KG1 (cell line): ENCODE measurements at regions not wholly inside any gene's neighbourhood (a gene's known extent, or its start where the extent isn't known, plus 50 kb on each side); places are given as distances from the start of the nearest gene placed in this dataset.
"Not testable (repeated sequence)": the region's sequence is repeated elsewhere in the genome, so short reads cannot be mapped to it uniquely, and the experiment has no call there.

Experiments used
- DNase-seq: peaks from one replicate; lab custom pipeline; 2025; lab: John Stamatoyannopoulos, UW

- no peak for DNase-seq
Observed at GRCh38 chr13:86579662-86580061, 780.4 kb upstream of the SLITRK6 start.

GRCh38 chr13:86581706-86582105 is 782.5 kb upstream of the SLITRK6 start:
- DNase-seq: no peak

GRCh38 chr13:86584301-86584700 is 785.1 kb upstream of the SLITRK6 start:
- DNase-seq: no peak

GRCh38 chr13:86585835-86586234 is 786.6 kb upstream of the SLITRK6 start:
- DNase-seq: no peak

- DNase-seq: no peak
Observed at GRCh38 chr13:86591862-86592261, 792.6 kb upstream of the SLITRK6 start.

GRCh38 chr13:86601351-86601750 is 802.1 kb upstream of the SLITRK6 start:
- no peak for DNase-seq

- DNase-seq: no peak
Observed at GRCh38 chr13:86606264-86606663, 807.0 kb upstream of the SLITRK6 start.

GRCh38 chr13:86608701-86609100 is 809.5 kb upstream of the SLITRK6 start:
- no peak for DNase-seq

GRCh38 chr13:86633346-86633745 is 834.1 kb upstream of the SLITRK6 start:
- no peak for DNase-seq

GRCh38 chr13:86651171-86651570 is 852.0 kb upstream of the SLITRK6 start:
- DNase-seq: not testable (repeated sequence)

GRCh38 chr13:86653009-86653408 is 853.8 kb upstream of the SLITRK6 start:
- no peak for DNase-seq

GRCh38 chr13:86655561-86655960 is 856.3 kb upstream of the SLITRK6 start:
- no peak for DNase-seq

GRCh38 chr13:86660090-86660489 is 860.9 kb upstream of the SLITRK6 start:
- DNase-seq: no peak

GRCh38 chr13:86665842-86666241 is 866.6 kb upstream of the SLITRK6 start:
- DNase-seq: no peak

- DNase-seq: no peak
Observed at GRCh38 chr13:86673931-86674431, 874.8 kb upstream of the SLITRK6 start.

- no peak for DNase-seq
Observed at GRCh38 chr13:86681223-86681622, 882.0 kb upstream of the SLITRK6 start.

- no peak for DNase-seq
Observed at GRCh38 chr13:86684402-86684801, 885.2 kb upstream of the SLITRK6 start.

GRCh38 chr13:86689911-86690310 is 890.7 kb upstream of the SLITRK6 start:
- no peak for DNase-seq

GRCh38 chr13:86692291-86692690 is 893.1 kb upstream of the SLITRK6 start:
- no peak for DNase-seq

GRCh38 chr13:86710013-86710412 is 910.8 kb upstream of the SLITRK6 start:
- no peak for DNase-seq

- DNase-seq: no peak
Observed at GRCh38 chr13:86710896-86711295, 911.7 kb upstream of the SLITRK6 start.

GRCh38 chr13:86714495-86714894 is 915.3 kb upstream of the SLITRK6 start:
- DNase-seq: no peak

GRCh38 chr13:86725105-86725504 is 925.9 kb upstream of the SLITRK6 start:
- DNase-seq: no peak

GRCh38 chr13:86729206-86729605 is 930.0 kb upstream of the SLITRK6 start:
- no peak for DNase-seq

- no peak for DNase-seq
Observed at GRCh38 chr13:86731987-86732386, 932.8 kb upstream of the SLITRK6 start.
